SK-N-SH (cell line): ENCODE measurements at regions not wholly inside any gene's neighbourhood (a gene's known extent, or its start where the extent isn't known, plus 50 kb on each side); places are given as distances from the start of the nearest gene placed in this dataset.
"Not testable (repeated sequence)": the region's sequence is repeated elsewhere in the genome, so short reads cannot be mapped to it uniquely, and the experiment has no call there.

Experiments
- EP300 ChIP-seq, 2 experiments: IDR thresholded peaks; 2 replicates each; pipeline versions ENCODE4 v1.4.0 to v1.6.1; 2012; ENCODE audit warnings: borderline replicate concordance in 1 of 2, low read depth in 1 of 2, low read length in 1 of 2
- EZH2phosphoT487 ChIP-seq: fragments of 200-600 bp; sonication (generic); IDR thresholded peaks from 2 replicates; pipeline ENCODE4 v1.6.1; 2017; ENCODE audit warnings: low read depth, mixed run types, mild to moderate bottlenecking, antibody characterized with exemption, moderate library complexity, borderline replicate concordance
- FOSL2 ChIP-seq: IDR thresholded peaks from 2 replicates; pipeline ENCODE4 v1.4.0; 2012; ENCODE audit warnings: low read depth, mild to moderate bottlenecking, moderate library complexity, borderline replicate concordance
- GABPA ChIP-seq: IDR thresholded peaks from 2 replicates; pipeline ENCODE4 v1.4.0; 2012; ENCODE audit warnings: low read depth, mild to moderate bottlenecking
- IRF3 ChIP-seq: fragments of 150-350 bp; IDR thresholded peaks from 2 replicates; pipeline ENCODE4 v1.6.1; 2016; ENCODE audit warnings: mild to moderate bottlenecking, low read depth, low read length
- JUND ChIP-seq: IDR thresholded peaks from 2 replicates; pipeline ENCODE4 v1.4.0; 2012
- POLR2AphosphoS5 ChIP-seq: IDR thresholded peaks from 2 replicates; pipeline ENCODE4 v1.6.1; 2012; ENCODE audit warnings: low read depth, low read length
- RAD21 ChIP-seq: IDR thresholded peaks from 2 replicates; pipeline ENCODE4 v1.6.1; 2012; ENCODE audit warnings: mild to moderate bottlenecking, low read length
- SIN3A ChIP-seq: IDR thresholded peaks from 2 replicates; pipeline ENCODE4 v1.6.1; 2012; ENCODE audit warnings: low read depth, mild to moderate bottlenecking, low read length, moderate library complexity, borderline replicate concordance
- TAF1 ChIP-seq: IDR thresholded peaks from 2 replicates; pipeline ENCODE4 v1.6.1; 2012; ENCODE audit warnings: low read depth, mild to moderate bottlenecking, low read length, moderate library complexity, borderline replicate concordance
- YY1 ChIP-seq: IDR thresholded peaks from 2 replicates; pipeline ENCODE4 v1.4.0; 2012; ENCODE audit warnings: low read depth, mild to moderate bottlenecking
- TF ChIP-seq, protein P1 (sequence below): fragments of 200-600 bp; sonication (generic); IDR thresholded peaks from 2 replicates; pipeline ENCODE4 v1.6.1; 2017; ENCODE audit warnings: antibody characterized with exemption, mild to moderate bottlenecking, moderate library complexity
- TF ChIP-seq, protein P2 (sequence below): IDR thresholded peaks from 2 replicates; pipeline ENCODE4 v1.4.0; 2012; ENCODE audit warnings: low read depth, borderline replicate concordance
- TF ChIP-seq, protein P3 (sequence below): fragments of 150-350 bp; IDR thresholded peaks from 2 replicates; pipeline ENCODE4 v1.6.1; 2017; ENCODE audit warnings: antibody characterized with exemption, low read length, low read depth, borderline replicate concordance

DNA sequence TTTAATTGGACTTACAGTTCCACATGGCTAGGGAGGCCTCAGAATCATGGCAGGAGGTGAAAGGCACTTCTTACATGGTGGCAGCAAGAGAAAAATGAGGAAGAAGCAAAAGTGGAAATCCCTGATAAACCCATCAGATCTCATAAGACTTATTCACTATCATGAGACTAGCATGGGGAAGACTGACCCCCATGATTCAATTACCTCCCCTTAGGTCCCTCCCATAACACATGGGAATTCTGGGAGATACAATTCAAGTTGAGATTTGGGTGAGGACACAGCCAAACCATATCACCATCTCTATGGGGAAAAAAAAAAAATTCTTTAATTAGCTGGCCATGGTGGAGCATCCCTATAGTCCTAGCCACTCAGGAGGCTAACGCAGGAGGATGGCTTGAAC is 53.9 kb upstream of the LPAR1 start:
- TF ChIP-seq GABPA; RAD21; TAF1; POLR2AphosphoS5; EP300 (IDR thresholded peaks at IDR 0.05; ENCODE audit: borderline replicate concordance in 1 of 2, low read depth in 1 of 2, low read length in 1 of 2); JUND; EZH2phosphoT487; YY1; FOSL2; SIN3A; IRF3: not testable (repeated sequence)
- TF ChIP-seq, protein P1, sequence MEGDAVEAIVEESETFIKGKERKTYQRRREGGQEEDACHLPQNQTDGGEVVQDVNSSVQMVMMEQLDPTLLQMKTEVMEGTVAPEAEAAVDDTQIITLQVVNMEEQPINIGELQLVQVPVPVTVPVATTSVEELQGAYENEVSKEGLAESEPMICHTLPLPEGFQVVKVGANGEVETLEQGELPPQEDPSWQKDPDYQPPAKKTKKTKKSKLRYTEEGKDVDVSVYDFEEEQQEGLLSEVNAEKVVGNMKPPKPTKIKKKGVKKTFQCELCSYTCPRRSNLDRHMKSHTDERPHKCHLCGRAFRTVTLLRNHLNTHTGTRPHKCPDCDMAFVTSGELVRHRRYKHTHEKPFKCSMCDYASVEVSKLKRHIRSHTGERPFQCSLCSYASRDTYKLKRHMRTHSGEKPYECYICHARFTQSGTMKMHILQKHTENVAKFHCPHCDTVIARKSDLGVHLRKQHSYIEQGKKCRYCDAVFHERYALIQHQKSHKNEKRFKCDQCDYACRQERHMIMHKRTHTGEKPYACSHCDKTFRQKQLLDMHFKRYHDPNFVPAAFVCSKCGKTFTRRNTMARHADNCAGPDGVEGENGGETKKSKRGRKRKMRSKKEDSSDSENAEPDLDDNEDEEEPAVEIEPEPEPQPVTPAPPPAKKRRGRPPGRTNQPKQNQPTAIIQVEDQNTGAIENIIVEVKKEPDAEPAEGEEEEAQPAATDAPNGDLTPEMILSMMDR = not testable (repeated sequence)
- TF ChIP-seq, protein P2, sequence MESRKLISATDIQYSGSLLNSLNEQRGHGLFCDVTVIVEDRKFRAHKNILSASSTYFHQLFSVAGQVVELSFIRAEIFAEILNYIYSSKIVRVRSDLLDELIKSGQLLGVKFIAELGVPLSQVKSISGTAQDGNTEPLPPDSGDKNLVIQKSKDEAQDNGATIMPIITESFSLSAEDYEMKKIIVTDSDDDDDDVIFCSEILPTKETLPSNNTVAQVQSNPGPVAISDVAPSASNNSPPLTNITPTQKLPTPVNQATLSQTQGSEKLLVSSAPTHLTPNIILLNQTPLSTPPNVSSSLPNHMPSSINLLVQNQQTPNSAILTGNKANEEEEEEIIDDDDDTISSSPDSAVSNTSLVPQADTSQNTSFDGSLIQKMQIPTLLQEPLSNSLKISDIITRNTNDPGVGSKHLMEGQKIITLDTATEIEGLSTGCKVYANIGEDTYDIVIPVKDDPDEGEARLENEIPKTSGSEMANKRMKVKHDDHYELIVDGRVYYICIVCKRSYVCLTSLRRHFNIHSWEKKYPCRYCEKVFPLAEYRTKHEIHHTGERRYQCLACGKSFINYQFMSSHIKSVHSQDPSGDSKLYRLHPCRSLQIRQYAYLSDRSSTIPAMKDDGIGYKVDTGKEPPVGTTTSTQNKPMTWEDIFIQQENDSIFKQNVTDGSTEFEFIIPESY = not testable (repeated sequence)
- TF ChIP-seq, protein P3, sequence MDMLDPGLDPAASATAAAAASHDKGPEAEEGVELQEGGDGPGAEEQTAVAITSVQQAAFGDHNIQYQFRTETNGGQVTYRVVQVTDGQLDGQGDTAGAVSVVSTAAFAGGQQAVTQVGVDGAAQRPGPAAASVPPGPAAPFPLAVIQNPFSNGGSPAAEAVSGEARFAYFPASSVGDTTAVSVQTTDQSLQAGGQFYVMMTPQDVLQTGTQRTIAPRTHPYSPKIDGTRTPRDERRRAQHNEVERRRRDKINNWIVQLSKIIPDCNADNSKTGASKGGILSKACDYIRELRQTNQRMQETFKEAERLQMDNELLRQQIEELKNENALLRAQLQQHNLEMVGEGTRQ = not testable (repeated sequence)
